ENCODE measurements at regions not wholly inside any gene's neighbourhood (a gene's known extent, or its start where the extent isn't known, plus 50 kb on each side); places are given as distances from the start of the nearest gene placed in this dataset.
"Not testable (repeated sequence)": the region's sequence is repeated elsewhere in the genome, so short reads cannot be mapped to it uniquely, and the experiment has no call there.

DNA sequence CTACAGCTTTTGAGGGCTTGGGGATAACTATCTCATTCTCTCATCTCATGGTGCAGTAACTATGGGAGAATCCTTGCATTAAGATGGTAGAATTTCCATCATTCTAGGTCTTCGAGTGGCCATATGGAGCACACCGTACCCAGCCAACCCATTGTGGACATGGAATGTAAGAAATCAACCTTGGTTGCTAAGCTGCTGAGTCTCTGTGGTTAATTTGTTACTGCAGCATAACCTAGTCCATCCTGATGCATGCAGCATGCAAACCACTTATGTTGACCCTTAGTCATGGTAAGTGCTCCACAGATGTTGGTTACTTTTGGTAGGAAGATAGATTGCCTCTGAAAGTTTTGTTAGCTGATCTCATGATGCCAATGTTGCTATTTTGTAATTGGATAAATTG lies 156.3 kb upstream of the CCZ1B start:
- 90 to 100% (median 97%) methylated on average over 2 of the region's 2 CpGs; no CpG with 5 or more reads in 1 of the 5 donors for WGBS, 5 donors

DNA sequence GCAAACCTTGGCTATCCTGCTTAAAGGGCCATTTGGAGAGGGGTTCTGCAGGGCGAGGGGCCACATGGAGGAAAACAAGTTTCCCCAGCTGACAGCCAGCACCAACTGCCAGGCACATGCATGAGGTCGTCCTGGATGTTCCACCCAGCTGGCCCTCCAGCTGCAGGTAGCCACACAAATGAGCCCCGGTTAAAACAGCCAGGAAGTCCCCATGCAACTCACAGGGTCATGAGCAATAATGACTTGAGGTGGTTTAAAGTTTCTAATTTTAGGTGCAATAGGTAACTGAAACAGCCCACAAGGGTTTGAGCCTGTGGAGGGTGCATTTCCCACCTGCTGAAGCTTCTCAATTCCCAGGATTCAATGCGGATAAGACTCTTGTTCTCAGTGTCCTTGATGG lies 160.8 kb upstream of the CCZ1B start:
- intact Hi-C loops (cut with DNase I; ENCODE audit: low total_unique reads); H3K36me3 ChIP-seq: not testable (repeated sequence)
- WGBS, 5 donors, result 69 to 83% (median 77%) methylated on average over 4 of the region's 4 CpGs

More for the DNA sequence above, 156.3 kb upstream of the CCZ1B start:
- H3K4me1 ChIP-seq; H3K27ac ChIP-seq; DNase-seq; H3K9me3 ChIP-seq; H3K27me3 ChIP-seq (replicated peaks in 1 of 7); H3K36me3 ChIP-seq; H3K4me3 ChIP-seq; intact Hi-C loops (cut with DNase I; ENCODE audit: low total_unique reads): not testable (repeated sequence)

DNA sequence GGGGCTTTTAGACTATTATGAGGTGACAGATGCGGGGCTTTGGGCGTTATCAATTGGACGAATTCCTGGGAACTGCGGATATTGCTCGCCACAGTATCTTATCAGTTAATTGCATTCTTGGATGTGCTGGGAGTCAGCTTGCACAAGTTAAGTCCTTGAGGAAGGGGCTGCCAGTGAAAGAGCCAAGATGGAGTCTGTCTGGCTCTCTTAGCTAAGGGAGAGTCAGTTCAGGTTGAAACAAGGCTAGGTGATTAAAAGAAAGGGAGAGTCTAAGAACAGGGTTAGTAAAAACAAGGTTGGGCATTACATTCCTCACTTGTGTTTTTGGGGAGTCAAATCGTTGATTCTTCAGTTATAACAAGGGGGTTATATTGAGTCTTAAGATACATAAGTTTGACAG lies 162.5 kb upstream of the CCZ1B start:
- H3K9me3 ChIP-seq; DNase-seq; H3K36me3 ChIP-seq; H3K4me3 ChIP-seq; intact Hi-C loops (cut with DNase I; ENCODE audit: low total_unique reads); H3K27me3 ChIP-seq (replicated peaks in 1 of 7); H3K27ac ChIP-seq; H3K4me1 ChIP-seq: not testable (repeated sequence)
- WGBS, 5 donors, result 63 to 85% (median 76%) methylated on average over 6 of the region's 6 CpGs

More for the DNA sequence above, 160.8 kb upstream of the CCZ1B start:
- not testable (repeated sequence) for H3K4me1 ChIP-seq; H3K27me3 ChIP-seq (replicated peaks in 1 of 7); H3K4me3 ChIP-seq; DNase-seq; H3K27ac ChIP-seq; H3K9me3 ChIP-seq

DNA sequence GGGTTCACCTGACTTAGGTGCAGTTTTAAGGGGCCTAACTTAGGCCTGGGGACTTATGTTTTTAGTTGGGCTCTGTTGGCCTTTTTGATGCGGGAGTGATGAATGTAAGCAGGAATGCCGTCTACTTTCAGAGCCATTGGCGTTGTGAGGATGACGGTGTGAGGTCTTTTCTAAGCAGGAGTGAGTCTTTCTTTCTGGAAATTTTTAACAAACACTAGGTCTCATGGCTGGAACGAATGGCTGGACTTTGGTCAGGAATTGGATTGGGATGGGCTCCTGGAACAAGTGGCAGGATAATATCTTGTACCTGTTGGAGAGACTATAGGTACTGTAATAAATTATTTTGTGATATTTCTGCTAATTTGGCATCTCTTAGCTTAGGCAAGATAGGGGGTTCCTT lies 163.9 kb upstream of the CCZ1B start:
- intact Hi-C loops (cut with DNase I; ENCODE audit: low total_unique reads); H3K4me1 ChIP-seq; H3K36me3 ChIP-seq; H3K27ac ChIP-seq; H3K9me3 ChIP-seq; H3K4me3 ChIP-seq; H3K27me3 ChIP-seq (replicated peaks in 1 of 7); DNase-seq: not testable (repeated sequence)
- 80 to 92% (median 84%) methylated on average over 5 of the region's 5 CpGs for WGBS, 5 donors

DNA sequence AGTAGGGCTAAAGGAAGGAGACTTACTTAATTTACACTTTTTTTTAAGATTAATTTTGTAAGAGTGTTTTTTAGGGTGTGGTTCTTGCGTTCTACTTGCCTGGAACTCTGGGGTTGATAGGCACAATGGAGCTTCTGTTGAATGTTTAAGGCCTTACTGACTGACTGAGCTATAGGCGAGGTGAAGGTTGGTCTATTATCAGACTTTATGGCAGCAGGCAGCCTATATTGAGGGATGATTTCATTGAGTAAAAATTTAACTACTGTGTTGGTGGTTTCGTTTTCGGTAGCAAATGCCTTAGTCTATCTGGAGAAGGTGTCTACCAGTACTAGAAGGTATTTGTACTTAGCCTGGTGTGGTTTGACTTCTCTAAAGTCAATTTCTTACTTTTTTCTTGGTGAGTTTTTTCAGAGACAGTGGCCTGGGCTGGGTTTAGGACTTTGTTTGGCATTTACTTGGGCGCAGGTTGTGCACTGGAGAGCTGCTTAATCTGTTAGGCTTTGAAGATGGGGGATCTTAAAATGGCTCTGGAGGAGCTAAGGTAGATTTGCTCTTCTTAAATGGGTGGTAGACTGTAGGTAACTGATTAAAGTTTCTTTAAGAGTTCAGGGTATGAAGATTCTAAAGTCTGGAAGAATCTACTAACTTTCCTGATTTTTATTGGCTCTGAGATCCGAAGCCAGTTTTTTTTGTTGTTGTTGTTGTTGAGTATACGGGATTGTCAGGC lies 164.5 kb upstream of the CCZ1B start:
- WGBS, 5 donors, result 73 to 81% (median 78%) methylated on average over 7 of the region's 7 CpGs
- H3K27me3 ChIP-seq (replicated peaks in 1 of 7); intact Hi-C loops (cut with DNase I; ENCODE audit: low total_unique reads): not testable (repeated sequence)

DNA sequence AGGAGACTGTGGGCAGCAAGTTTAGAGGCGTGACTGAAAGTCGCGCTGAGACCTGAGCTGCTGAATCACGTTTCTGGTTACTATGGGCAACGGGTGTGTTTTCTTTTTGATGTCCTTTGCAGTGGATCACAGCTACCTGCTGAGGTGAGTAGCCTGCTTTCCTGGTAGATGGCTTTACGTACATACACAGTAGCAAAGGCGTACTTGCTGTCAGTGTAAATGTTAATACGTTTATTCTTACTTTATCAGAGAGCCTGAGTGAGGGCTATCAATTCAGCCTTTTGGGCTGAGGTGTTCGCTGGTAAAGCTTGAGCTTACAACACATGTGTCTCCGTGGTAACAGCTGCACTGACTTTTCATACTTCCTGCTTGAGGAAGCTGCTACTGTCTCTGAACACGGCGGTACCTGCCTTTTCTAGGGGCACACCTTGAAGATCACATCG lies 165.1 kb upstream of the CCZ1B start:
- WGBS, 5 donors, result 43 to 54% (median 44%) methylated on average over 13 of the region's 13 CpGs
- DNase-seq; intact Hi-C loops (cut with DNase I; ENCODE audit: low total_unique reads); H3K27ac ChIP-seq; H3K36me3 ChIP-seq; H3K27me3 ChIP-seq (replicated peaks in 1 of 7); H3K4me3 ChIP-seq; H3K9me3 ChIP-seq; H3K4me1 ChIP-seq: not testable (repeated sequence)

More for the DNA sequence above, 164.5 kb upstream of the CCZ1B start:
- not testable (repeated sequence) for H3K9me3 ChIP-seq, H3K27ac ChIP-seq, H3K36me3 ChIP-seq, H3K4me3 ChIP-seq, H3K4me1 ChIP-seq, DNase-seq

DNA sequence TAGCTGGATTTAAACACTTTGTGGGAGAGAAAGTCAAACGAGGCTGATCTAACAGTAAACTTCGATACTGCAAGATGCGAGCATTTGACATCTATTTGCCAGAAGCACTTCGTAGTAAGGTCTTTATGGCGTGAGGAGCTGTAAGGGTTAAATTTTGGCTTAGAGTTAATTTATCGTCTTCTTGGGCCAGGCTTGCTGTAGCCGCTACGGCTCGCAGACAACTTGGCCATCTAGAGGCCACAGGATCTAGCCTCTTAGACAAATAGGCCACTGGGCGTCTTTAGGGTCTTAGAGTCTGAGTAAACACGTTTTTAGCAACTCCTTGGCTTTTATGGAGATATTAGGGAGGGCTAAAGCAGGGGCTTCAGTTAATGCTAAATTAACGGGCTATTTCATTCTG lies 165.6 kb upstream of the CCZ1B start:
- H3K9me3 ChIP-seq; H3K36me3 ChIP-seq; H3K4me1 ChIP-seq; H3K4me3 ChIP-seq; H3K27ac ChIP-seq; H3K27me3 ChIP-seq (replicated peaks in 1 of 7); DNase-seq; intact Hi-C loops (cut with DNase I; ENCODE audit: low total_unique reads): not testable (repeated sequence)
- WGBS, 5 donors, result 51 to 66% (median 58%) methylated on average over 11 to 12 of the region's 12 CpGs

DNA sequence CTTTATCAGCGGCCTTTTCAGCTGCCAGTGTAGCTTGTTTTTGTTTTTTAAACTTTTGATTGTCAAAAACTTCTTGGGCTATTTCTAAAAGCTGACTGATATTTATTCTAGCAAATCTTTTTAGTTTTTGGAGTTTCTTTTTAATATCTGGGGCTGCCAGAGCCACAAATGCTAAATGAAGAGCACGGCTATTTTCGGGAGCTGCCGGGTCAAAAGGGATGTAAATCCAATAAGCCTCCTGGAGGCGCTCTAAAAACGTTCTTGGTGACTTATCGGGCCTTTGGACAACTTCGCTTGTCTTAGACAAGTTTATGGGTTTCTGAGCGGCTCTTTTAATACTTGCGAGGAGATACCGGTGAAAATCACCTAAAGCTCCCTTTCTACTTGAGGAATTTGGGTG lies 166.1 kb upstream of the CCZ1B start:
- H3K36me3 ChIP-seq; H3K9me3 ChIP-seq; H3K4me3 ChIP-seq; H3K27ac ChIP-seq; intact Hi-C loops (cut with DNase I; ENCODE audit: low total_unique reads); DNase-seq; H3K4me1 ChIP-seq; H3K27me3 ChIP-seq (replicated peaks in 1 of 7): not testable (repeated sequence)
- WGBS, 5 donors, result 77 to 89% (median 85%) methylated on average over 11 of the region's 11 CpGs

DNA sequence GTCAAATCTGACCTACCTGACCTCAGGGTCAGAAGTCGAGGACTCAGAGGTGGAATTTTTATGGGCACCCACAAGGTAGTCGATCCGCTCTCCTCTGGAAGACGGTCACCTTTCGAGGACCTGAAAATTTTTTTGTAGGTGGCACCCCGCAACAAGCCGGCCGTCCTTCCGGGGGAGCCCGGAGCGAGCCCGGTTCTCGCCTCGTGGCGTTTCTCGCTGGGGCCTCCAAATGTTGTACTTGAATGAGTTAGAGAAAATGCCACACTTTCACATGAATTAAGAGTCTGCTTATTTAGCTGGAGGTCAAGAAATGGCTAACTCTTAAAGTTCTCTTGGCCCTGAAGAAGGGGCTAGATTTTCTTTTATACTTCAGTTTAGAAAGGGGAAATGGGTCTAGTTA lies 169.0 kb upstream of the CCZ1B start:
- peaks cover 0 to 15% (median 13%) of the 10 kb centered on the region in 8 donors for H3K9me3 ChIP-seq
- WGBS, 5 donors, result 81 to 92% (median 88%) methylated on average over 12 to 16 of the region's 16 CpGs
- H3K36me3 ChIP-seq; H3K27ac ChIP-seq; intact Hi-C loops (cut with DNase I; ENCODE audit: low total_unique reads); H3K4me3 ChIP-seq; DNase-seq; H3K27me3 ChIP-seq (replicated peaks in 1 of 7); H3K4me1 ChIP-seq: not testable (repeated sequence)

DNA sequence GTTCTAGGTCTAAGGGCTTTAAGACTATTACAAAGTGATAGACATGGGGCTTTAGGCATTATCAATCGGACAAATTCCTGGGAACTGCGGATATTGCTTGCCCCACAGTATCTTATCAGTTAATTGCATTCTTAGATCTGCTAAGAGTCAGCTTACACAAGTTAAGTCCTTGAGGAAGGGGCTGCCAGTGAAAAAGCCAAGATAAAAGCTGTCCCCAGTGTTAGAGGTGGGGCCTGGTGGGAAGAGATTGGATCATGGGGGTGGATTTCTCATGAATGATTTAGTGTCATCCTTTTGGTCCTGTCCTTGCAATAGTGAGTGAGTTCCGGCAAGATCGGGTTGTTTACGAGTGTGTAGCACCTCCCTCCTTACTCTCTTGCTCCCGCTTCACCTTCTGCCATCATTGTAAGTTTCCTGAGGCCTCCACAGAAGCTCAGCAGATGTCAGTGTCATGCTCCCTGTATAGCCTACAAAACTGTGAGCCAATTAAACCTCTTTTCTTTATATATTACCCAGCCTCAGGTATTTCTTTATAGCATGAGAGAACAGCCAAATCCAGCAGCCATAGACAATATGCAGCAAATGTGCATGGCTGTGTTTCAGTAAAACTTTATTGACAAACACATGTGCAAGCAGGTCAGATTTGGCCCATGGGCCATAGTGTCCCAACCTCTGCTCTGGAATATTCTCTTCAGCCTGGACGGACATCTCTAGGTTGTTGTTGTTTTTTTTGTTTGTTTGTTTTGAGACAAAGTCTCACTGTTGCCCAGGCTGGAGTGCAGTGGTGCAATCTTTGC lies 169.6 kb upstream of the CCZ1B start:
- H3K36me3 ChIP-seq; H3K27me3 ChIP-seq (replicated peaks in 1 of 7); H3K4me1 ChIP-seq; DNase-seq; H3K27ac ChIP-seq; intact Hi-C loops (cut with DNase I; ENCODE audit: low total_unique reads); H3K4me3 ChIP-seq: not testable (repeated sequence)
- 63 to 73% (median 70%) methylated on average over 7 of the region's 7 CpGs for WGBS, 5 donors
- H3K9me3 ChIP-seq, result peaks cover 0 to 19% (median 14%) of the 10 kb centered on the region in 8 donors

DNA sequence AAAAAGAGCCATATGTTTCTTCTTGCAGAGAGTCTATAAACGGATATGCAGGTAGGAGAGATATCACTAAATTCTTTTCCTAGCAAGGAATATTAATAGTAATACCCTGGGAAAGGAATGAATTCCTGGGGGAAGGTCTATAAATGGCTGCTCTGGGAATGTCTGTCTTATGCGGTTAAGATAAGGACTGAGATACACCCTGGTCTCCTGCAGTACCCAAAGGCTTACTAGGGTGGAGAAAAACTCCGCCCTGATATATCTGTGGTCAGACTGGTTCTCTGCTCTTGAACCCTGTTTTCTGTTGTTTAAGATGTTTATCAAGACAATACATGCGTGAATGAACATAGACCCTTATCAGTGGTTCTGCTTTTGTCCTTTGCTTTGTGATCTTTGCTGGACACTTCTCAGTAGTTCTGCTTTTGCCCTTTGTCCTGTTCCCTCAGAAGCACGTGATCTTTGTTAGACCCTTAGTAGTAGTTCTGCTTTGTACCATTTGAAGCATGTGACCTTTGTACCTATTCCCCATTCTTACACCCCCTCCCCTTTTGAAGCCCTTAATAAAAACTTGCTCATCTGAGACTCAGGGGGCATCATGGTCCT lies 173.1 kb upstream of the CCZ1B start:
- DNase-seq; H3K27ac ChIP-seq; H3K4me1 ChIP-seq; intact Hi-C loops (cut with DNase I; ENCODE audit: low total_unique reads); H3K36me3 ChIP-seq; H3K4me3 ChIP-seq: not testable (repeated sequence)
- WGBS, 5 donors, result 71 to 83% (median 78%) methylated on average over 5 of the region's 5 CpGs
- Histone ChIP-seq H3K9me3 (peaks cover 0 to 19% (median 14%) of the 10 kb centered on the region in 8 donors), H3K27me3 (replicated peaks in 1 of 7) (peaks cover 0 to 21% (median 0%) of the 10 kb centered on the region in 7 donors)
